GM18499 (cell line): ENCODE measurements at regions not wholly inside any gene's neighbourhood (a gene's known extent, or its start where the extent isn't known, plus 50 kb on each side); places are given as distances from the start of the nearest gene placed in this dataset.
"Not testable (repeated sequence)": the region's sequence is repeated elsewhere in the genome, so short reads cannot be mapped to it uniquely, and the experiment has no call there.

Source experiments
- ATAC-seq: cut with Tn5 transposase; IDR thresholded peaks from one replicate; pipeline ENCODE4 v1.9.1; 2021; ENCODE audit warnings: moderate number of reproducible peaks; ENCODE audit not compliant: insufficient read depth, unreplicated experiment

DNA sequence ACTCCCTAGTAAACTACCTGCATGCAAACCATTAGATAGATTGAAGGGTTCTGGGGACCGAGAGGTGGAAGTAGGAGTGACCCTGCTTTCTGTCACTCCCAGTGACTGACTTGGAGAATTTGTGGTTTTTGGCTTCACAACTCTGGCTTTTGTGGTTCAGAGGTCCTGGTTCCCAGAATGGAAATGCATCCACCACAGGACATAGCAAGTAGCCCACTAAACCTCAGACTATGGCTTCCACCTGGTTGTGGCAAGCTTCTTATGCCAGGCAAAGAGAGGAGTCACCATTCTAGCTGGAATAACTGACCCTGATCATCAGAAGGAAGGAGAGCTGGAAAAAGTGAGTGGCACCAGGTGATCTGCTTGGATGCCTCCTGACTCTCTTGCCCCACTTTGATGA, 162.4 kb upstream of the TMEM260 start:
- ATAC-seq = no peak

DNA sequence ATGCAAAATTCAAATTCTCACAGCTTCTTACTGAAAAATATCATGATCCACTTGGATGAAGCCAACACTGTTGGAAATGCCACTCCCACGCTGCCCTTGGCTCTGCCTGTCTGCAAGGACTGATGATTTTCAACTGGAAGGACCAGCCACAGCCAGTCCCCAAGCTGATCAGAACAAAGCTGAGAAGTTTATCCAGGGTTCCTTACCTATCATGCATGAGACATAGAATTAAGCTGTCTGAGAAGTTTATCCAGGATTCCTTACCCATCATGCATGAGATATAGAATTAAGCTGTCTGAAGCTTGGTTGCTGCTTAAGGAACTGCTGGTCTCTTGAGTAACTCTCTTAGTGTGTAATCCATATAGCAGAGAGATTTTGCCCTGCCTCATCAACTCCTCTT, 159.8 kb upstream of the TMEM260 start:
- no peak for ATAC-seq

DNA sequence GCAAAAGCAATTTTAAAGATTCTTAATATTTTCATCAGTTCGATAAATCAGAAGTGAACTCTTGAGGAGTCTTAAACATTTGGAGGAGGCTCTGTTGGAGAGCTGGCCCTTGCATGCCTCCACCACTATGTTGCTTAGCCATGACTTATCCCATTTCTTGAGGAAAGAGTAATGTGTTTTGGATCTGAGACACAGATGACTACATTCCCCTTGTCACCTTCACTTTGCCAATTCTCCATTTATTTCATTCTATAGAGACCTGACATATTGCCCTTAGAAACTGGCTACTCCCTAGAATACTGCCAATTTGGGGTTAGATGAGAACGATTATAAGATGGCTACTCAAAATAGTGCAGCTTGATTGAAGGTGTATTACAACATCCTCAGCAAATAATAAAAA, 157.4 kb upstream of the TMEM260 start:
- ATAC-seq = no peak

DNA sequence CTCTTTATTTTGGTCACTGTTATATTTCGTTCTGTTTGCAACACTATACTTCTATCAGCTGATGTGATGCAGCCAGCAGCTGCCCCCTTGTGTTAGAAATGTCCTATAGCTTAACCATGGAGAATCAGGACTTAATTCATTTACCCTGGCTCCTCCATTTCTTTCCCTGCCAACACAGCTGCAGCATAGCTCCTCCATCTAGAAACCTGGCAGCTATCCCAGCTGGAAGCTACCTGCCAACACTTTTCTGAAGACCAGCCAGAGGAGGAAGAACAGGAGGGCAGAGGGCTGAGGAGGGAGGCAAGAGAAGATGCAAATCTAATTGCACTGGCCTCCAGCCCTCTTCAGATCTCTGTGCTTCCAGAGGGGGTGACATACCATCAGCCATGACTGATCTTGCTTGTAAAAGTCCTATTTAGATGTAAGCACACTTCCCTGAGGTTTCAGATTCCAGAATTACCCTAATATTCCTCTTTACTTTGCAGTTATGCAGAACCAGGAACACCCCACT, 156.8 kb upstream of the TMEM260 start:
- ATAC-seq = no peak

DNA sequence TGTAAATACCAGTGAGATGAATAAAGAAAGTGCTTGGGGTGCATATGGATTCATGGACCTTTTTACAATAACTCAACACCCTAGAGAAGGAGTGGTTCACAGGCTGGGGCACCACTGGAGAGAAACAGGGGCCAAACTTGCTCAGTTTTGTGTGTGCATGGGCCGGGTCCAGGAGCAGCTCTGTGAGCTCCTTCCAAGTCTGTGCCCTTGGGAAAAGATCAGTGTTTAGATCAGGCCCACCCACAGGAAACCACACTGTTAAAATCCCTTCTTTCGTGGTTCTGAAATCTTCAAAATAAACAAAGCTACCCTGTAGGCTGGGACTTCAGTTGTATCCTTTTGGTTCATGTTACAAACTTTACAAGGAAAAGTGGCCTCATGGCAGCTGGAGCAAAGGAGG, 156.1 kb upstream of the TMEM260 start:
- ATAC-seq = no peak

DNA sequence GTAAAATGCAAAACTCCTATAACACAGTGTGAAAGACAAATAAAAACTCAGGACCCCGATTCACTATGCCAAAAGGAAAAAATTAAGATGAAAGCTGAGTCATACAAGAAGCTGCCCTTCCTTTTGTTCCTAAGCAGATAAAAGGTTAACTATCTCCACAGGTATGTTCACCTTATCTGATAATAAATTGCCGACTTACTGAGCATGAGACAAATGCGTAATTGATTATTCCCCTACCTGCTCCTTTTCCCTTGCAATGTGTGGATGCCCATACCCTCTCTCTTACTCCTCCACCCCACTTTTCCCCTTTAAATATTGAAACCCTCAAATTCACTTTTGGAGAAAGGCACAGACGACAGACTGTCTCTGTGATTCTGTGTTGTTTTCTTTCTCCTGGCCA, 148.6 kb upstream of the TMEM260 start:
- ATAC-seq = no peak

DNA sequence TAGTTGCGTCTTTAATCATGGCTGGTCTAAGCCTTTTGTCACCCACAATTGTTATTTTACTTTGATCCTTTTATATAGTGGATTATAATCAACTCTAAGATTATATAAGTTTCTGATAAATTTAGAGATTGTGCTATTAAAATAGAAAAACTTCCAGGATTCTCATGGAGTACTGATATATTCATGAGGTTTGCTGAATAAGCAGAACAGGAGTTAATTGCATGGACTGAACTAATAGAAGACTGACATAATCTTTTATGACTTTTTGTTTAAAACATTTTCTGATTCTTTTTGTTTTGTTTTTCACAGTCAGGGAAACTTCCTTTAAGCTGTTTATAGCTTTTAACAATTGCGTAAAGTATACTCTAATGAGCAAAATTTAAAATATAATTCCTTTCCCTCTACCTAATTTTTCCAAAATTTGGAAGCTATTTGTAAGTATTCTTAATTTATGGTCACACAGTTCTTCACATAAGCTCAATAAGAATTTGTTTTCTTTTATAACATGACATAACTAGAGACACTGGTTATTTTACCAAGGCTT, 129.9 kb upstream of the TMEM260 start:
- ATAC-seq = no peak

DNA sequence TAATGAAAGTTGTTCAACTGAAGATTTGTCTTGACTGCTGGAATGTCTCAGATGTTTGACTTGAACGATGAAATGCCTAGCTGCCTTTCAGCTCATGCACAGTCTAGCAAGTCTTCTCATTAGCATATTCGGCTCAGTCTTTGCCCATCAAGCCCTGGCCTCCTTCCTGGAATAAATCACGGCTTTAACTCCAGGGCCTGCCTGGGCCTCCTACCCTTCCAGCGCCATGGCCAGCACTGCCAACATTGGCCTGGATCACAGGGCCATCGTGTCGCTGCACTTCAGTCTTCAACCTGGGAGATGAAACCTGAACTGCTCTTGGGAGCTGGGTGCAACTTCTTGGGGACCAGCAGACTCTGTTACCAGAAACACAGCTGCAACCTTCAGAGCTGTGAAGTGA, 126.7 kb upstream of the TMEM260 start:
- ATAC-seq = no peak

DNA sequence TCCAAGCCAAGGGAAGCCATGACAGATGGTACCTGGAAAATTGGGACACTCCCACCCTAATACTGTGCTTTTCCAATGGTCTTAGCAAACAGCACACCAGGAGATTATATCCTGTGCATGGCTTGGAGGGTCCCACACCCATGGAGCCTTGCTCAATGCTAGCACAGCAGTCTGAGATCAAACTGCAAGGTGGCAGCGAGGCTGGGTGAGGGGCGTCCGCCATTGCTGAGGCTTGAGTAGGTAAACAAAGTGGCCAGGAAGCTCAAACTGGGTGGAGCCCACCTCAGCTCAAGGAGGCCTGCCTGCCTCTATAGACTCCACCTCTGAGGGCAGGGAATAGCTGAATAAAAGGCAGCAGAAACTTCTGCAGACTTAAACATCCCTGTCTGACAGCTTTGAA, 124.9 kb upstream of the TMEM260 start:
- ATAC-seq = not testable (repeated sequence)

DNA sequence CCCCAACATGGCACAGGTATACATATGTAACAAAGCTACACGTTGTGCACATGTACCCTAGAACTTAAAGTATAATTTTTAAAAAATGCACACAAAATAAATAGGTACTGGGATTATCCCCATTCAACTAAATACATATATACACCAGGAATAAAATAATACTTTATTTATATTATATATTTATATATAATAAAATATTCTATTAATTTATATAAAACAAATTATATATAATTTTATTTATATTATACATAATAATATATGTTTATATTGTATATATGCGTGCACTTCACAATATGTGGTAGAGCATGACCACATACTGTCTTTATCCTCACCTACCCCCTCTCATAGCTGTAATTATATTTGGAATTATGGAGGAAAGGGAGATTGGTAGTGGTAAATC, 119.1 kb upstream of the TMEM260 start:
- no peak for ATAC-seq

DNA sequence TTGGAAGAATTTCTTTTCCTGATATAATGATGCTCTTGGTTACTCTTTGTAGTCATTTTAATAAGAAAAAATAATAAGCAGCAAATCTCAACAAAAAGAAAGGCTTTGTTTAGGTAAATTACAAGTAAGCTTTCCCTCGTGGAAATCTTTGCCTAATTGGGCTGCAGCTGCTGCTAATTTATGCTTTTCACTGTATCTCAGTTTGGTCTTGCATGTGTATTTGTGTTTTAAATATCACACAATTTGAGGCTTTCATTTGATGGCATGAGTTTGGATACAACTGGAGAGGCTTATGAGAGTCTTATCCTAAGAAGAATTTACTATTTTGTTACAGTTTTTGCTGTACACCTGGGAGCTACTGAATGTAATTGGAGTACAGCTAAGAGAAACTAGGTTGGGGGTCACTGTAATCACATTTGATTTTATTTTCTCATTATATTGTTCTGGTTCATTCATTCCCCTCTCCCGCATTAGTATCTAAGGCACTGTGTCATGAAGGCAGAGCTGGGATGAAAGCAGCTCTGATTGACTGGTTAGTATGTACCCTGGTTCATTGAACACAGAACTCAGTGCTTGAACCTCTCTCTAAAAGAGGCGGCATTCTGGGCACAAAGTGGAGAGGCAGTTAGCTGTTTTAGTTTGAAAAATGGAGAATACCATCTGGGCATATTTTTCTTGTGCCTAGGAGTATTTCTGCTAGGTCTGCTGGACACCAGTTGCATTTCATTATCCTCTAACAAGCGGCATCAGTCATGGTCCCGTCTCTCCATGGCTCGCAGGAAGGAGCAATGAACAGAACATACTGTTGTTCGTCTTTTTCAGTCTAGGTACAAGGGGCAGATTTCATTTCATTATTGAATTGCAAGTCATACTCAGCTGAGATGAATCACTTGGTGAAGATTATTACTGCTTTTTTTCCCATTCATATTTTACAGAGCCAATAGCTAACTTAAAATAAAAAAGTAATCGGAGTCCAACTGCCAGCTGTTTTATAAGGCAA, 118.0 kb upstream of the TMEM260 start:
- no peak for ATAC-seq

DNA sequence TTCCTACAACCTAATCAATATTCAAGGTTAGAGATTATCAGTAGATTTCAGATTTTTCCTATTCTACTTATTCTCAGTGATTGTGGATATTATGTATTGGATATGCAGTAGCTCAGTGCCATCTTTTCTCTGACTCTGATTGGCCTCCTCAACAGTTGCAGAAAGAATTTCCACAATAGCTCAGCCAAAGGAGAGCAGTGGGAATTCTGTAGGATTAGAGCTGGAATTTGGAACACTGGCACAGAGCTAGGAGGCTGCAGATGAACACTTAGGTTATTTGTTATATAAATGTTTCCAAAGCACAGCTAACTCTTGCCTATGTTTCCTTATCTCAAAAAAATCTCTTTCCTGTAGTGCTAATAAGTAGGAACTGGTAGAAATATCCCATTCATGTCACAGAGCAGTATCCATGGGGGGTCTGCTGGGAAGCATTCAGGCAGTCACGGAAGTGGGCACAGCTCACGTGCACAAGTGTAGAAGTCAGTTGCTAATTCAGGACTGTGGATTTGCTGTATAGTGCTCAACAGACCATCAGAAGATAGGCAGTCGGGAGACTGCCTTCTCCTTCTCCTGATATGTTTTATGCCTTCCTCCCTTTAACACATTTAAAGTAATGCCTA, 116.2 kb upstream of the TMEM260 start:
- ATAC-seq = no peak

DNA sequence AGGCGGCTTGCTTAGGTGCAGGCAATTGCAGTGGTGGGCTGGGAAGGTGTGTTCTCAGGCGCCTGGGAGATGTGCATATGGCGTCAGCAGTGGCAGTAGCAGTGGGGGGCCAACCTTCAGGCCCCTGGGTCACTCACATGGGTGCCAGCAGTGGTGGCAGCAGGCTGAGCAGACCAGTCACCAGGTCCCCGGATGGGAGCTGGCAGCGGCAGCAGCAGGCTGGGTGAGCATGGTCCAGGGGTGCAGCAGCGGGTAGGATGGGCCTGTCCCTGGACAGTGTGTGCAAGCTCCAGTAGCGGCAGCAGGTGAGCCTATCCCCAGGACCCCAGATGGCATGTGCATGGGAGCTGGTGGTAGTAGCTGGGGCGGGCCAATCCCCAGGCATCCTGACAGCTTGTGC, 108.5 kb upstream of the TMEM260 start:
- ATAC-seq = no peak

DNA sequence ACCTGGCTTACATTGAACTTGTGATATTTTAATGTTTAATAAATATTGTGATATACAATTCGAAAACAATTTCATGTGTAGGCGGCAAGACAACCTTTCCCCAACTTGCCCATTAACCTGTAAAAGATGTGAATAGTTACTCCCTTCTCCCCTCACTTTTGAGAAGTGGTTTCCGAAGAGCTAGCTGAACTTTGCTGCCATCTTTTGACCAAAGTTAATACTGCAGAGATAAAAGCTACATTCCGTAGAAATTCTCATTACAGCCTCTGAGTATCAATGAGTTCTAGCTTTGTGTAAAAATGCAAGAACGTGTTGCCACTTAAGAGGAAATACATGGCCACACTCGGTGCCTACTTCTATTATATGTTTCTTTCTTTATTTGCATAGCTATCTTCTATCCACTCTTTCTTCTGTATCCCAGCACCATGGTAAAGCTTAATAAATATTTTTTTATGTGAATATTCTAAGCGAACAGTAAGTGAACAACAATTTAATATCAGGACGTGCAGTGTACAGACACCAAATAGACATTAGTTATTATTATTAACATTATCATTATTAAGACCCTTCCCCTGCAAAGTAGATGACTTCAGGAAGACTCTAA, 105.1 kb upstream of the TMEM260 start:
- ATAC-seq = no peak

DNA sequence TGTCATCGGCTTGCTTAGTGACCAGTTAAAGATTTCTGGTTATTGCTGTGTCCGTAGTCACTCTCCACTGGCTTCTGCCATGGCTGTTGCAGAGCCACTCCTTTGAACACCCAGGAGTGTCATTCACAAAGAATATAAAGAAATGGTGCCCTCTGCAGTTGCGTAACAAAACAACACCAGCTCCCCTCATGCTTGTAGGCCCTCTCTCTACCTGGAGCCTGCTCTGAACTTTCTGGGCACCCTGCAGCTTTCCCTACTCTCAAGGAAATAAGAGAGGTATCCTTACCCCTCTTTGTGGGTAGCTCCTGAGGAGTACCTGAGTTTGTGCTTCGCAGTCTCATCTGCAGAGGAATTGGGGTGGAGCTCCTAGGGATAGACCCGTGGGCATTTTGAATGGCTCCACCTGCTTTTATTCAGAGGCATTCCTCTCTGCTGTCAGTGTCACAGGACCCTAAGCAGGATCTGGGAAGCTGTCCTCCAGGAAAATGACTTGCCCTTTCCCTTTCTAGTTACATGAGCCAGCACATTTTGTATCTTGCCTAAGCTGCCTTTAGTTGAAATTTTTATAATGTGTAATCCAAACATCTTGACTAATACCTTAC, 97.2 kb upstream of the TMEM260 start:
- no peak for ATAC-seq

DNA sequence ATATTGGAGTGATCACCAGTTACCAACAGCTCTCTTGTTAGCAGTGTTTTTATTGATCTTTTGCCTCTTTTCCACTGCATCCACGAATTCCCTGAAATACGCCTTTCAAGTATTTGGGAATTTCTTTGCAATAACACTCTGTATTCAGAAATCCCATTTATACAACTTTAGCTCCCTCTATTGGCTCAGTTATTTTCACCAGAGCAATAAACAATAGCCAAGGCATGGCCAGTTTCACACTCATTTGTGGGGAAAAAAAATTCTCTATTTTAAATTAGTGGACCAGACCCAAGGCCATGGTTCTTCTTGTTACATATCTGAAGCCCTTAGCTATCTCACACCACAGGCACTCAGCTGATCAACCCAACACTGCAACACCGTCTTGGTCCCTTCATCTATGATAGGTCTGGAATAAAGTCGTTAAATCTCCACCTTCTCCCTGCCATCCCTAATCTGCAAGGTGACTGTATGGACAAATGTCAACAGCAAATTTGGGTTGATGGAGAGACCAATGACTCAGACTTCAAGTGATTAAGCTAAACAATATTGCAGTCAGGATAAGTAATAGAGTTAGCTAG, 92.4 kb upstream of the TMEM260 start:
- ATAC-seq = no peak

DNA sequence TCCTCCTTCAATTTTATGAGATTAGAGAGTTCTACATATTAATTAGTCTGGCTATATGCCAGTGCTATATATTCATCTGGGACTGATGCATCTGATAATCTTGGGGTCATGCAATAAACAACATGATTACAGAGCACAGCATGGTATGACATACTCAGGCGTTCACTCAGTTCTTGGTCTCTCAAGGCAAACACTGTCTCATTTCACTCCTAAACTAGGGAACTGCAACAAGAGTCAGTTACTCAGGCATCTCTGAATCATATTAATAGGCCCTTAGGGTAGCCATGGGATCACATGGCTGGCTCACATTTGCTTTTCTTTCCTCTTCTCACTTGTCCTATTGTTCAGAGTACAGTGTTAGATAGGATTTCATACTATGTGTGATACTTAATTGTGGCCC, 91.8 kb upstream of the TMEM260 start:
- ATAC-seq = no peak

DNA sequence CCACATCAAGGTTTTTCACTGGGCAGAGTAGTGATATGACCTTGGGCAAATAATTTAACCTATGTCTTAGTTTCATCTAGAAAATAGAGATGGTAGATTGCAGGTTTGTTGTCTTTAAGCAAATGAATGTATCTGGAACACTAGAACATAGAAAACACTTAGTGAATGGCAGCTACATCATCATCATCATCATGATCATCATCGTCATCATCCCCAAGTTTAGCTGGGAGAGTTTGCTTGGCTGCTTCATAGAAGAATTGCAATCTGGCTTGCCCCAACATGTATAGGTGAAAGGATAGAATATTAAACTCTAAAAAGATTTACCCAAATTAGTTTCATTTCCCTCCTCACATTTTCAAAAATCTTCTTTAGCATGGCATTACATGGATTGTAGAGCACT, 91.3 kb upstream of the TMEM260 start:
- no peak for ATAC-seq

DNA sequence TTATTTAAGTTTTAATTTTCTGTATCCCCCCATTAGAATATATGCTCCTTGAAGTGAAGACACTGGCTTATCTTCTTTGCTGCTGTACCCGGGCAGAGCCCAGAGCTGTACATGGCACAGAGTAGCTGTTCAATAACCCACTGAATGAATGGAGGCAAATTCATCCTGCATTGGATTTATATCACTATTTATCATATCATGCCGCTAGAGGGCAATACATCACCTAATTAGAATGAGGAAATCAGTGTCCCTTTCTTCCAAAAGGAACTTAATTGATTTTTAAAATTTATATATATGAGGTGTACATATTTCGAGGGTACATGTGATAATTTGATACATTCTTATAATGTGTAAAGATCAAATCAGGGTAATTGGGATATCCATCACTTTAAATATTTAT, 89.2 kb upstream of the TMEM260 start:
- no peak for ATAC-seq
